LHCN-M2 (cell line): ENCODE measurements at regions not wholly inside any gene's neighbourhood (a gene's known extent, or its start where the extent isn't known, plus 50 kb on each side); places are given as distances from the start of the nearest gene placed in this dataset.
A peak's percentile ranks its signal among the peaks of the same experiment; 100 is the strongest.
"Not testable (repeated sequence)": the region's sequence is repeated elsewhere in the genome, so short reads cannot be mapped to it uniquely, and the experiment has no call there.

Source experiments
- DNase-seq: peaks from one replicate; pipeline ENCODE4 v3.0.0-alpha.2; 2012; ENCODE audit warnings: low read depth

- DNase-seq = no peak
These were observed 191.8 kb upstream of the SPOPL start for GRCh38 chr2:138309760-138310159.

- no peak for DNase-seq
These were observed 189.5 kb upstream of the SPOPL start for GRCh38 chr2:138312061-138312460.

- not testable (repeated sequence) for DNase-seq
These were observed 186.0 kb upstream of the SPOPL start for GRCh38 chr2:138315619-138316018.

GRCh38 chr2:138319616-138320015, 182.0 kb upstream of the SPOPL start:
- no peak for DNase-seq

GRCh38 chr2:138321458-138321857, 180.1 kb upstream of the SPOPL start:
- peak; percentile 2 for DNase-seq

- DNase-seq = no peak
These were observed 178.0 kb upstream of the SPOPL start for GRCh38 chr2:138323382-138324067.

- DNase-seq = no peak
These were observed 177.3 kb upstream of the SPOPL start for GRCh38 chr2:138324068-138324771.

GRCh38 chr2:138327967-138328366, 173.6 kb upstream of the SPOPL start:
- peak; percentile 59 for DNase-seq

- no peak for DNase-seq
These were observed 172.4 kb upstream of the SPOPL start for GRCh38 chr2:138329162-138329561.

- peak; percentile 5 for DNase-seq
These were observed 172.0 kb upstream of the SPOPL start for GRCh38 chr2:138329591-138329990.

GRCh38 chr2:138333121-138333520, 168.4 kb upstream of the SPOPL start:
- no peak for DNase-seq

GRCh38 chr2:138333677-138334076, 167.9 kb upstream of the SPOPL start:
- no peak for DNase-seq

GRCh38 chr2:138334323-138334722, 167.2 kb upstream of the SPOPL start:
- no peak for DNase-seq

- no peak for DNase-seq
These were observed 166.5 kb upstream of the SPOPL start for GRCh38 chr2:138335036-138335435.

- no peak for DNase-seq
These were observed 165.4 kb upstream of the SPOPL start for GRCh38 chr2:138336146-138336545.

- DNase-seq = no peak
These were observed 146.3 kb upstream of the SPOPL start for GRCh38 chr2:138355244-138355643.

- peak; percentile 40 for DNase-seq
These were observed 145.4 kb upstream of the SPOPL start for GRCh38 chr2:138356178-138356577.

- no peak for DNase-seq
These were observed 142.0 kb upstream of the SPOPL start for GRCh38 chr2:138359532-138359931.

- peak; percentile 47 for DNase-seq
These were observed 136.9 kb upstream of the SPOPL start for GRCh38 chr2:138364554-138365162.

GRCh38 chr2:138365581-138365980, 136.0 kb upstream of the SPOPL start:
- no peak for DNase-seq

- no peak for DNase-seq
These were observed 131.7 kb upstream of the SPOPL start for GRCh38 chr2:138369856-138370255.

GRCh38 chr2:138373993-138374408, 127.6 kb upstream of the SPOPL start:
- peak; percentile 45 for DNase-seq

- DNase-seq = no peak
These were observed 120.2 kb upstream of the SPOPL start for GRCh38 chr2:138381373-138381772.
